Fibroblast of skin of right biceps (primary cell): ENCODE measurements at regions not wholly inside any gene's neighbourhood (a gene's known extent, or its start where the extent isn't known, plus 50 kb on each side); places are given as distances from the start of the nearest gene placed in this dataset.

Experiments used
- DNase-seq: peaks from one replicate; pipeline ENCODE4 v3.0.0-alpha.2; 2013

GRCh38 chr4:45199736-45200135 lies 473.4 kb upstream of the GNPDA2 start:
- DNase-seq: no peak

- DNase-seq: no peak
These were observed 462.1 kb upstream of the GNPDA2 start for GRCh38 chr4:45188501-45188900.

GRCh38 chr4:45186249-45186648 lies 459.9 kb upstream of the GNPDA2 start:
- DNase-seq: no peak

GRCh38 chr4:45183905-45184304 lies 457.5 kb upstream of the GNPDA2 start:
- no peak for DNase-seq

GRCh38 chr4:45172636-45173035 lies 446.3 kb upstream of the GNPDA2 start:
- DNase-seq: no peak

GRCh38 chr4:45160951-45161350 lies 434.6 kb upstream of the GNPDA2 start:
- no peak for DNase-seq

GRCh38 chr4:45155081-45155777 lies 428.9 kb upstream of the GNPDA2 start:
- DNase-seq: no peak

GRCh38 chr4:45147866-45148265 lies 421.5 kb upstream of the GNPDA2 start:
- no peak for DNase-seq

GRCh38 chr4:45131020-45131419 lies 404.7 kb upstream of the GNPDA2 start:
- no peak for DNase-seq

- DNase-seq: no peak
These were observed 396.1 kb upstream of the GNPDA2 start for GRCh38 chr4:45122406-45122805.

- no peak for DNase-seq
These were observed 395.1 kb upstream of the GNPDA2 start for GRCh38 chr4:45121426-45121975.

GRCh38 chr4:45120163-45120562 lies 393.8 kb upstream of the GNPDA2 start:
- no peak for DNase-seq

GRCh38 chr4:45119376-45119775 lies 393.0 kb upstream of the GNPDA2 start:
- DNase-seq: no peak

GRCh38 chr4:45102716-45103115 lies 376.4 kb upstream of the GNPDA2 start:
- no peak for DNase-seq

GRCh38 chr4:45100956-45101818 lies 374.8 kb upstream of the GNPDA2 start:
- DNase-seq: no peak

- DNase-seq: no peak
These were observed 373.1 kb upstream of the GNPDA2 start for GRCh38 chr4:45099471-45099870.

- DNase-seq: no peak
These were observed 368.3 kb upstream of the GNPDA2 start for GRCh38 chr4:45094684-45095083.

GRCh38 chr4:45082101-45082500 lies 355.7 kb upstream of the GNPDA2 start:
- DNase-seq: no peak

- no peak for DNase-seq
These were observed 353.3 kb upstream of the GNPDA2 start for GRCh38 chr4:45079616-45080015.

GRCh38 chr4:45078201-45078600 lies 351.8 kb upstream of the GNPDA2 start:
- DNase-seq: no peak

- no peak for DNase-seq
These were observed 346.6 kb upstream of the GNPDA2 start for GRCh38 chr4:45072981-45073380.

GRCh38 chr4:45064741-45065140 lies 338.4 kb upstream of the GNPDA2 start:
- no peak for DNase-seq

- no peak for DNase-seq
These were observed 337.3 kb upstream of the GNPDA2 start for GRCh38 chr4:45063696-45064095.

GRCh38 chr4:45062935-45063545 lies 336.7 kb upstream of the GNPDA2 start:
- no peak for DNase-seq
